HL-60 (cell line): ENCODE measurements at regions not wholly inside any gene's neighbourhood (a gene's known extent, or its start where the extent isn't known, plus 50 kb on each side); places are given as distances from the start of the nearest gene placed in this dataset.

ENCODE experiments used
- DNase-seq, 2 experiments: peaks; one replicate each; pipeline ENCODE4 v3.0.0-alpha.2; 2010 to 2020; ENCODE audit warnings: low read depth in 1 of 2, low spot score in 1 of 2
- H3K27ac ChIP-seq: fragments of 250-450 bp; sonication (Bioruptor Pico); replicated peaks from 2 replicates; pipeline ENCODE4 v1.5.1; 2020; ENCODE audit warnings: mild to moderate bottlenecking, moderate library complexity
- H3K27me3 ChIP-seq: fragments of 250-450 bp; sonication (Bioruptor Pico); 2 replicates; pipeline ENCODE4 v1.5.1; 2021; ENCODE audit warnings: mild to moderate bottlenecking, moderate library complexity; ENCODE audit not compliant: insufficient read depth, poor library complexity, severe bottlenecking
- H3K4me3 ChIP-seq: replicated peaks from 2 replicates; pipeline ENCODE4 v1.5.1; 2011; ENCODE audit warnings: mild to moderate bottlenecking, control low read depth, low read length; ENCODE audit not compliant: insufficient read depth
- CTCF ChIP-seq: IDR thresholded peaks from one replicate; pipeline ENCODE4 v1.5.1; 2011; ENCODE audit warnings: low read length, control low read depth, inconsistent platforms; ENCODE audit not compliant: insufficient read depth
- GABPA ChIP-seq: IDR thresholded peaks from 2 replicates; pipeline ENCODE4 v1.6.1; 2012; ENCODE audit warnings: low read depth
- POLR2AphosphoS5 ChIP-seq: IDR thresholded peaks from 2 replicates; pipeline ENCODE4 v1.6.1; 2012; ENCODE audit warnings: low read depth
- REST ChIP-seq: IDR thresholded peaks from 2 replicates; pipeline ENCODE4 v1.6.1; 2012; ENCODE audit warnings: low read depth; ENCODE audit not compliant: insufficient replicate concordance
- SPI1 ChIP-seq: IDR thresholded peaks from 2 replicates; pipeline ENCODE4 v1.6.1; 2012; ENCODE audit warnings: low read depth, mild to moderate bottlenecking, borderline replicate concordance

- TF ChIP-seq GABPA (no peak), CTCF (no peak), SPI1 (no peak), REST (no peak), POLR2AphosphoS5 (no peak)
- DNase-seq: no peak
- H3K27me3 ChIP-seq: no peaks in the 10 kb centered on the region
- no peak overlapping the region for H3K4me3 ChIP-seq
- no peak overlapping the region for H3K27ac ChIP-seq
These were observed 678.1 kb upstream of the CXADR start for GRCh38 chr21:16834791-16835190.

GRCh38 chr21:16837321-16837720 is 675.5 kb upstream of the CXADR start:
- no peak overlapping the region for H3K27ac ChIP-seq
- H3K4me3 ChIP-seq: no peak overlapping the region
- H3K27me3 ChIP-seq: no peaks in the 10 kb centered on the region
- DNase-seq: no peak
- TF ChIP-seq GABPA: no peak
- TF ChIP-seq REST: no peak
- no peak for TF ChIP-seq POLR2AphosphoS5
- no peak for TF ChIP-seq SPI1
- TF ChIP-seq CTCF: no peak

- TF ChIP-seq POLR2AphosphoS5: no peak
- TF ChIP-seq REST: no peak
- no peak for TF ChIP-seq CTCF
- TF ChIP-seq SPI1: no peak
- no peak for TF ChIP-seq GABPA
- Histone ChIP-seq H3K27me3 (no peaks in the 10 kb centered on the region), H3K27ac (no peak overlapping the region), H3K4me3 (no peak overlapping the region)
- no peak for DNase-seq
These were observed 675.1 kb upstream of the CXADR start for GRCh38 chr21:16837721-16838120.
